ENCODE measurements at regions not wholly inside any gene's neighbourhood (a gene's known extent, or its start where the extent isn't known, plus 50 kb on each side); places are given as distances from the start of the nearest gene placed in this dataset.
A peak's percentile ranks its signal among the peaks of the same experiment; 100 is the strongest.

GRCh38 chr9:96038271-96038670 lies 162.8 kb downstream of the ERCC6L2 start:
- Histone ChIP-seq H3K4me1 (peaks cover 10 to 23% (median 18%) of the 10 kb centered on the region in 3 donors), H3K9me3 (no peaks in the 10 kb centered on the region), H3K27ac (no peak overlapping the region), H3K27me3 (no peaks in the 10 kb centered on the region), H3K4me3 (no peak overlapping the region), H3K36me3 (no peaks in the 10 kb centered on the region)
- intact Hi-C loops (cut with DNase I) = no loop called here
- 82 to 99% methylated on average over 7 of the region's 7 CpGs for WGBS, 2 donors
- FAIRE-seq (no peak), DNase-seq (peak in 1 of 6 donors; percentile 25), ATAC-seq (no peak)
- TF ChIP-seq CTCF (IDR thresholded peaks at IDR 0.05) = no peak

GRCh38 chr9:96034553-96035122 lies 159.1 kb downstream of the ERCC6L2 start:
- H3K9me3 ChIP-seq = no peaks in the 10 kb centered on the region
- H3K4me1 ChIP-seq = peaks cover 13 to 17% (median 14%) of the 10 kb centered on the region in 3 donors
- ATAC-seq = no peak
- H3K27ac ChIP-seq = no peak overlapping the region
- intact Hi-C loops (cut with DNase I) = no loop called here
- no peak overlapping the region for H3K4me3 ChIP-seq
- no peaks in the 10 kb centered on the region for H3K27me3 ChIP-seq
- TF ChIP-seq CTCF (IDR thresholded peaks at IDR 0.05) = no peak
- WGBS, 2 donors = 85 to 89% methylated on average over 5 of the region's 5 CpGs
- DNase-seq = peak in 1 of 6 donors; percentile 41
- no peak for FAIRE-seq
- H3K36me3 ChIP-seq = no peaks in the 10 kb centered on the region

- WGBS, 2 donors = 63 to 73% methylated on average over 10 of the region's 10 CpGs
- DNase-seq (peak in 1 of 6 donors; percentile 42), FAIRE-seq (no peak), ATAC-seq (no peak)
- Histone ChIP-seq H3K36me3 (no peaks in the 10 kb centered on the region), H3K4me1 (peaks cover 13 to 17% (median 14%) of the 10 kb centered on the region in 3 donors), H3K4me3 (no peak overlapping the region), H3K9me3 (no peaks in the 10 kb centered on the region), H3K27ac (no peak overlapping the region), H3K27me3 (no peaks in the 10 kb centered on the region)
- intact Hi-C loops (cut with DNase I) = no loop called here
- no peak for TF ChIP-seq CTCF (IDR thresholded peaks at IDR 0.05)
Measured at GRCh38 chr9:96033896-96034295, 158.4 kb downstream of the ERCC6L2 start.

GRCh38 chr9:96031916-96032534 lies 156.5 kb downstream of the ERCC6L2 start:
- no peak for TF ChIP-seq CTCF (IDR thresholded peaks at IDR 0.05)
- Histone ChIP-seq H3K9me3 (no peaks in the 10 kb centered on the region), H3K4me1 (peaks cover 13 to 17% (median 14%) of the 10 kb centered on the region in 3 donors), H3K27ac (peak overlapping the region in 2 of 4 donors; percentile 35 to 44), H3K27me3 (no peaks in the 10 kb centered on the region), H3K36me3 (no peaks in the 10 kb centered on the region), H3K4me3 (no peak overlapping the region)
- peak in 1 of 4 donors; percentile 2 for ATAC-seq
- no peak for FAIRE-seq
- no peak for DNase-seq
- 92 to 95% methylated on average over 15 of the region's 15 CpGs for WGBS, 2 donors
- intact Hi-C loops (cut with DNase I) = no loop called here

- no peaks in the 10 kb centered on the region for H3K9me3 ChIP-seq
- no peak overlapping the region for H3K4me3 ChIP-seq
- no peaks in the 10 kb centered on the region for H3K36me3 ChIP-seq
- FAIRE-seq = no peak
- TF ChIP-seq CTCF (IDR thresholded peaks at IDR 0.05) = no peak
- peak; percentile 74 to 89 (median 88) for ATAC-seq
- 28 to 29% methylated on average over 6 of the region's 6 CpGs for WGBS, 2 donors
- no peaks in the 10 kb centered on the region for H3K27me3 ChIP-seq
- H3K27ac ChIP-seq = peak overlapping the region in 2 of 4 donors; percentile 35 to 44
- intact Hi-C loops (cut with DNase I) = no loop called here
- DNase-seq = peak; percentile 82 to 94 (median 89)
- H3K4me1 ChIP-seq = peaks cover 13 to 17% (median 14%) of the 10 kb centered on the region in 3 donors
Measured at GRCh38 chr9:96031366-96031824, 155.9 kb downstream of the ERCC6L2 start.
